ENCODE measurements at regions not wholly inside any gene's neighbourhood (a gene's known extent, or its start where the extent isn't known, plus 50 kb on each side); places are given as distances from the start of the nearest gene placed in this dataset.

GRCh38 chr2:201959626-201960025, 74.0 kb upstream of the FZD7 start:
- TF ChIP-seq TCF7 (IDR thresholded peaks at IDR 0.05; ENCODE audit: borderline replicate concordance): no peak
- TF ChIP-seq MYC (IDR thresholded peaks at IDR 0.05; ENCODE audit: low read depth, low read length): no peak
- no peak for TF ChIP-seq MYC (CRISPR knock-in tag; IDR thresholded peaks at IDR 0.05; ENCODE audit: borderline replicate concordance, low read depth)
- TF ChIP-seq GABPA (tag; conservative IDR thresholded peaks at IDR 0.05; ENCODE audit: low read depth): no peak
- TF ChIP-seq POLR2A (conservative IDR thresholded peaks at IDR 0.05): no peak
- TF ChIP-seq ZSCAN29 (IDR thresholded peaks at IDR 0.05): no peak
- no peak for TF ChIP-seq MYNN (IDR thresholded peaks at IDR 0.05)
- TF ChIP-seq MYNN (CRISPR knock-in tag; IDR thresholded peaks at IDR 0.05): no peak

Data from K562 (cell line).